Smooth muscle cell (in vitro differentiated cells): ENCODE measurements at regions not wholly inside any gene's neighbourhood (a gene's known extent, or its start where the extent isn't known, plus 50 kb on each side); places are given as distances from the start of the nearest gene placed in this dataset.
A peak's percentile ranks its signal among the peaks of the same experiment; 100 is the strongest.

Source experiments
- DNase-seq: peaks from one replicate; lab custom pipeline; 2025; ENCODE audit not compliant: unreplicated experiment; lab: John Stamatoyannopoulos, UW
- H2AFZ ChIP-seq: fragments of 200-600 bp; sonication (generic); 2 replicates; pipeline ENCODE4 v1.6.0; 2016; ENCODE audit warnings: antibody characterized with exemption, low read depth, mild to moderate bottlenecking
- H3F3A ChIP-seq: fragments of 200-600 bp; sonication (generic); 2 replicates; pipeline ENCODE4 v1.6.0; 2017; ENCODE audit warnings: antibody characterized with exemption, low read depth
- H3K27ac ChIP-seq: fragments of 200-600 bp; sonication (generic); 2 replicates; pipeline ENCODE4 v1.5.1; 2016; ENCODE audit warnings: low read depth, mild to moderate bottlenecking
- H3K27me3 ChIP-seq: fragments of 200-600 bp; sonication (generic); 2 replicates; pipeline ENCODE4 v1.6.1; 2016; ENCODE audit warnings: low read depth, mild to moderate bottlenecking
- H3K36me3 ChIP-seq: fragments of 200-600 bp; sonication (generic); 2 replicates; pipeline ENCODE4 v1.5.1; 2016; ENCODE audit warnings: low read depth
- H3K4me1 ChIP-seq: fragments of 200-600 bp; sonication (generic); 2 replicates; pipeline ENCODE4 v1.5.1; 2016; ENCODE audit warnings: low read depth
- H3K4me2 ChIP-seq: fragments of 200-600 bp; sonication (generic); 2 replicates; pipeline ENCODE4 v1.6.0; 2016; ENCODE audit warnings: mild to moderate bottlenecking
- H3K4me3 ChIP-seq: fragments of 200-600 bp; sonication (generic); 2 replicates; pipeline ENCODE4 v1.5.1; 2016; ENCODE audit warnings: mild to moderate bottlenecking
- H3K79me2 ChIP-seq: fragments of 200-600 bp; sonication (generic); 2 replicates; pipeline ENCODE4 v1.6.0; 2016; ENCODE audit warnings: low read depth, mild to moderate bottlenecking
- H3K9ac ChIP-seq: fragments of 200-600 bp; sonication (generic); 2 replicates; pipeline ENCODE4 v1.6.0; 2016; ENCODE audit warnings: low read depth
- H3K9me3 ChIP-seq: fragments of 200-600 bp; sonication (generic); replicated peaks from 2 replicates; pipeline ENCODE4 v1.5.1; 2016; ENCODE audit warnings: low read depth
- H4K20me1 ChIP-seq: fragments of 200-600 bp; sonication (generic); 2 replicates; pipeline ENCODE4 v1.6.0; 2016; ENCODE audit warnings: low read depth
- WGBS: methylation state at CpG from one replicate; pipeline ENCODE4 v1.1.7; 2016; ENCODE audit warnings: low lambda C conversion rate; 5-methylcytosine and 5-hydroxymethylcytosine counted together
- TF ChIP-seq, protein P1 (sequence below): fragments of 200-600 bp; sonication (generic); IDR thresholded peaks from 2 replicates; pipeline ENCODE4 v1.5.1; 2017; ENCODE audit warnings: borderline replicate concordance, mild to moderate bottlenecking, antibody characterized with exemption; ENCODE audit not compliant: insufficient read depth, poor library complexity, severe bottlenecking

DNA sequence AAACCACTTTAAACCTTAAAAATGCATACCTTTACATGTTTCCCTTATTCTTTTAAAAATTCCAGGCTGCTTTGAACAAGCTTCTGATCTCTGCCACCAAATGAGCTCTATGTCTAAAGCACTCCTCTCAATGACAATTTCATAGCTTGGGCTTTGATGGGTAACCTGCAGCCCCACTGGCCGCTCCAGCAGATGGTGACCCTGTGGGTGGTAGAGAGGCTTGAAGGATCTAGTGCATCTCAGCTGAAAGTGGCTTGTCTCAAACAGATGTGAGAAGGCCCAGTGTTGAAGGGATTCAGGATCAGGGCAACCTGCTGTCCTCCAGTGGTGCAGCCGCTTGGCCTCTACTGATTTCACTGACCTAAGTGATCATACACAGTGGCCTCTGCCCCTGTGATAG is 84.7 kb upstream of the IRF2BP2 start:
- TF ChIP-seq, protein P1, sequence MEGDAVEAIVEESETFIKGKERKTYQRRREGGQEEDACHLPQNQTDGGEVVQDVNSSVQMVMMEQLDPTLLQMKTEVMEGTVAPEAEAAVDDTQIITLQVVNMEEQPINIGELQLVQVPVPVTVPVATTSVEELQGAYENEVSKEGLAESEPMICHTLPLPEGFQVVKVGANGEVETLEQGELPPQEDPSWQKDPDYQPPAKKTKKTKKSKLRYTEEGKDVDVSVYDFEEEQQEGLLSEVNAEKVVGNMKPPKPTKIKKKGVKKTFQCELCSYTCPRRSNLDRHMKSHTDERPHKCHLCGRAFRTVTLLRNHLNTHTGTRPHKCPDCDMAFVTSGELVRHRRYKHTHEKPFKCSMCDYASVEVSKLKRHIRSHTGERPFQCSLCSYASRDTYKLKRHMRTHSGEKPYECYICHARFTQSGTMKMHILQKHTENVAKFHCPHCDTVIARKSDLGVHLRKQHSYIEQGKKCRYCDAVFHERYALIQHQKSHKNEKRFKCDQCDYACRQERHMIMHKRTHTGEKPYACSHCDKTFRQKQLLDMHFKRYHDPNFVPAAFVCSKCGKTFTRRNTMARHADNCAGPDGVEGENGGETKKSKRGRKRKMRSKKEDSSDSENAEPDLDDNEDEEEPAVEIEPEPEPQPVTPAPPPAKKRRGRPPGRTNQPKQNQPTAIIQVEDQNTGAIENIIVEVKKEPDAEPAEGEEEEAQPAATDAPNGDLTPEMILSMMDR = no peak
- Histone ChIP-seq H2AFZ (no peak overlapping the region), H3K9ac (no peak overlapping the region), H3K27ac (no peak overlapping the region), H3K27me3 (no peaks in the 10 kb centered on the region), H3K4me1 (no peaks in the 10 kb centered on the region), H3F3A (peaks cover 4% of the 10 kb centered on the region), H3K36me3 (no peaks in the 10 kb centered on the region), H4K20me1 (no peaks in the 10 kb centered on the region), H3K79me2 (no peaks in the 10 kb centered on the region), H3K9me3 (no peaks in the 10 kb centered on the region), H3K4me2 (no peak overlapping the region), H3K4me3 (no peak overlapping the region)
- 66% methylated on average over 2 of the region's 2 CpGs for WGBS
- DNase-seq = no peak

DNA sequence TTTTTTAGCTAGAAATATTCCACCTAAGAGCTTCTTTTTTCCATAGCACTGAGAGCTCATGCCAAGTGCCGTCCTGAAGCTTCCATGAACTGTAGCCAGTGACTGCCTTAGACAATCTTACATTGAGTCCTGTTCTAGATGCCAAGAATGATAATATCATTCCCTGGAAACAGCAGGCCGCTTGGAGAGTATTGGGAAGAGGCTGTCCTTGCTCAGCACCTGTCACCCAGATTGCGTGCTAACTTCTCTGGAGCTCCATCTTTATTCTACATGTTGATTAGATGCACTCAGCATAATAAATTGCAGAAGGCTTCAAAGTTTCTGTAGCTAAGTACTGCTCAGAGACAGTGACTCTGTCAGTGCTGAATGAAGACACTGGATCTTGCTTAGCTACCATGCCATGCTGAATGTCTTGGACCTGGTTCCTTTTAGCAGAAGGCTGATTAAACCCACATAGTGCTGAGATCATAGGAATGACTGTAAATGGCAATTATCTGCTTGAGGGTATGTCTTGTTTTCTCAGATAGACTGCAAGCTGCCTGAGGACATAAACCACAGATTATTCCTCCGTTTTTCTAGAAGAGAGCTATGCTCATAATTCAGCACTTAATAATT is 83.1 kb upstream of the IRF2BP2 start:
- 92% methylated on average over 4 of the region's 4 CpGs for WGBS
- H3K9ac ChIP-seq = no peak overlapping the region
- H3K27ac ChIP-seq = no peak overlapping the region
- no peaks in the 10 kb centered on the region for H4K20me1 ChIP-seq
- TF ChIP-seq, protein P1 = no peak
- H3K4me2 ChIP-seq = no peak overlapping the region
- no peaks in the 10 kb centered on the region for H3K79me2 ChIP-seq
- no peak for DNase-seq
- H3K4me1 ChIP-seq = no peaks in the 10 kb centered on the region
- H3K27me3 ChIP-seq = no peaks in the 10 kb centered on the region
- H3K4me3 ChIP-seq = no peak overlapping the region
- H3K36me3 ChIP-seq = no peaks in the 10 kb centered on the region
- no peaks in the 10 kb centered on the region for H3K9me3 ChIP-seq
- no peaks in the 10 kb centered on the region for H3F3A ChIP-seq
- H2AFZ ChIP-seq = no peak overlapping the region

DNA sequence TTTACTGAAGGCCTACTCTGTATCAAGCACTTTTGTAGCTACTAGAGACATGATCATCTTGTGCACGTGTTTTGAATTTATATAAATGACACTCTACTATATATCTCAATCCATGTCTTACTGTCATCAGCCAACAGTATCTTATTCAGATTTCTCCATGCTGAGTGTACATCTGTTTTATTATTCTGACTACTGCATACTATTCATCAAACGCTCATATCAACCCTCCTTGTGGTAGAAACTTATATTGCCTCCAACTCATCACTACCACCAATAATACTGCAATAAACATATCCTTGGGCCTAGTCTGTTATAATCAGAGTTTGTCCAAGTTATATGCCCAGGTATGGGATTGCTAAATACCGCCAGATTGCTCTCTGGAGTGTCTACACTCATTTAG is 81.6 kb upstream of the IRF2BP2 start:
- H3K9me3 ChIP-seq = no peaks in the 10 kb centered on the region
- no peak overlapping the region for H3K4me3 ChIP-seq
- 81% methylated on average over 3 of the region's 3 CpGs for WGBS
- no peaks in the 10 kb centered on the region for H3F3A ChIP-seq
- no peaks in the 10 kb centered on the region for H4K20me1 ChIP-seq
- no peaks in the 10 kb centered on the region for H3K27me3 ChIP-seq
- no peaks in the 10 kb centered on the region for H3K4me1 ChIP-seq
- H3K36me3 ChIP-seq = no peaks in the 10 kb centered on the region
- TF ChIP-seq, protein P1 = peak; percentile 11
- DNase-seq = no peak
- no peak overlapping the region for H2AFZ ChIP-seq
- H3K27ac ChIP-seq = no peak overlapping the region
- H3K79me2 ChIP-seq = no peaks in the 10 kb centered on the region
- no peak overlapping the region for H3K9ac ChIP-seq
- H3K4me2 ChIP-seq = no peak overlapping the region

DNA sequence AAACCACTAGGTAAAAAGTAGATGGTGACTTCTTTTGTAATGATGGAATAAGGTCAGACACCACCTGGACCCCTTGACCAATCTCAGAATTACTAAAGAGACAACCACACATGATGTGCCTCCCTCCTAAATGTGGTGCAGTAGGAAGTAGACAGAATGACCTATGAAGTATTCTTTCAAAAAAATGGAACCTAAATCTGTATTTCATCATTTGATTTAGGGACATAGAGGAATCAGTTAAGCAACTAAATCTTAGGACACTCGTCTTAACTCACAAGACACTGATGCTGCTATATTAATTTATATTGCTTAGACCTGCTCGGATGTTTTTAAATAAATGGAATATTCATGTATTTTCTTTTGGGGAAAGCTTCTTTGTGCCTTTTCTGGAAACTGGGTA is 80.9 kb upstream of the IRF2BP2 start:
- Histone ChIP-seq H3K9me3 (no peaks in the 10 kb centered on the region), H3K9ac (no peak overlapping the region), H4K20me1 (no peaks in the 10 kb centered on the region), H2AFZ (no peak overlapping the region), H3K4me3 (no peak overlapping the region), H3K36me3 (no peaks in the 10 kb centered on the region), H3K79me2 (no peaks in the 10 kb centered on the region), H3K4me2 (no peak overlapping the region), H3K4me1 (no peaks in the 10 kb centered on the region), H3K27me3 (no peaks in the 10 kb centered on the region), H3K27ac (no peak overlapping the region), H3F3A (no peaks in the 10 kb centered on the region)
- TF ChIP-seq, protein P1 = no peak
- 88% methylated on average over 2 of the region's 2 CpGs for WGBS
- no peak for DNase-seq
